GM10266 (cell line): ENCODE measurements at regions not wholly inside any gene's neighbourhood (a gene's known extent, or its start where the extent isn't known, plus 50 kb on each side); places are given as distances from the start of the nearest gene placed in this dataset.
"Not testable (repeated sequence)": the region's sequence is repeated elsewhere in the genome, so short reads cannot be mapped to it uniquely, and the experiment has no call there.

Experiments used
- DNase-seq: peaks from one replicate; pipeline ENCODE4 v3.0.0; 2012; ENCODE audit errors: extremely low spot score
- CTCF ChIP-seq: IDR thresholded peaks from 2 replicates; pipeline ENCODE4 v1.5.1; 2012; ENCODE audit warnings: mild to moderate bottlenecking, low read depth; ENCODE audit not compliant: control insufficient read depth, insufficient read depth; ENCODE audit errors: missing control alignments

- DNase-seq: no peak
- no peak for TF ChIP-seq CTCF
These were observed 122.9 kb upstream of the TAF11L2 start for GRCh38 chr5:17374973-17375742.

GRCh38 chr5:17375886-17376285, 122.1 kb upstream of the TAF11L2 start:
- DNase-seq: not testable (repeated sequence)

- no peak for DNase-seq
- no peak for TF ChIP-seq CTCF
These were observed 119.6 kb upstream of the TAF11L2 start for GRCh38 chr5:17378346-17378997.

- DNase-seq: no peak
- TF ChIP-seq CTCF: no peak
These were observed 118.7 kb upstream of the TAF11L2 start for GRCh38 chr5:17379100-17379951.

GRCh38 chr5:17381932-17382331, 116.1 kb upstream of the TAF11L2 start:
- no peak for TF ChIP-seq CTCF

GRCh38 chr5:17383526-17383925, 114.5 kb upstream of the TAF11L2 start:
- DNase-seq: no peak
- no peak for TF ChIP-seq CTCF

More at GRCh38 chr5:17381932-17382331, 116.1 kb upstream of the TAF11L2 start:
- no peak for DNase-seq

GRCh38 chr5:17384181-17384580, 113.8 kb upstream of the TAF11L2 start:
- no peak for DNase-seq
- no peak for TF ChIP-seq CTCF
